Keratinocyte (primary cell): ENCODE measurements at regions not wholly inside any gene's neighbourhood (a gene's known extent, or its start where the extent isn't known, plus 50 kb on each side); places are given as distances from the start of the nearest gene placed in this dataset.

ENCODE experiments used
- DNase-seq: peaks from one replicate; pipeline ENCODE4 v3.0.0-alpha.2; 2011; ENCODE audit warnings: low read depth, missing footprints, low spot score
- FAIRE-seq: peaks from 2 replicates; lab custom pipeline; 2011; peaks lifted over from hg19 to GRCh38; lab: Jason Lieb, UNC
- H2AFZ ChIP-seq: 2 replicates; pipeline ENCODE4 v1.6.0; 2012; ENCODE audit warnings: low read length, control low read depth, inconsistent platforms; ENCODE audit not compliant: control insufficient read depth
- H3K27ac ChIP-seq: 2 replicates; pipeline ENCODE4 v1.5.1; 2011; ENCODE audit warnings: low read length; ENCODE audit not compliant: control insufficient read depth, insufficient read depth
- H3K27me3 ChIP-seq: 3 replicates; pipeline ENCODE4 v1.6.0; 2011; ENCODE audit warnings: low read length; ENCODE audit not compliant: control insufficient read depth, insufficient read depth; ENCODE audit errors: extremely low read depth
- H3K36me3 ChIP-seq, 2 experiments: 2 replicates in 1 of 2; 3 replicates in 1 of 2; pipeline ENCODE4 v1.5.1; 2011; ENCODE audit warnings: low read length in 2 of 2, mild to moderate bottlenecking in 1 of 2; ENCODE audit not compliant: control insufficient read depth in 2 of 2, insufficient read depth in 2 of 2; ENCODE audit errors: extremely low read depth in 1 of 2
- H3K4me1 ChIP-seq: 3 replicates; pipeline ENCODE4 v1.5.1; 2011; ENCODE audit warnings: low read length; ENCODE audit not compliant: control insufficient read depth, insufficient read depth; ENCODE audit errors: extremely low read depth
- H3K4me2 ChIP-seq: 3 replicates; pipeline ENCODE4 v1.6.0; 2011; ENCODE audit warnings: low read depth, low read length; ENCODE audit not compliant: control insufficient read depth, insufficient read depth; ENCODE audit errors: extremely low read depth
- H3K4me3 ChIP-seq, 3 experiments: fragments of 200-600 bp in 1 of 3; sonication (generic) in 1 of 3; 2 replicates in 2 of 3; 3 replicates in 1 of 3; pipeline ENCODE4 v1.5.1; 2011 to 2016; ENCODE audit warnings: low read length in 3 of 3, mild to moderate bottlenecking in 3 of 3, control low read depth in 2 of 3, inconsistent platforms in 1 of 3, low read depth in 1 of 3, mixed read lengths in 1 of 3, mixed run types in 1 of 3, moderate library complexity in 1 of 3; ENCODE audit not compliant: control insufficient read depth in 2 of 3, insufficient read depth in 2 of 3; ENCODE audit errors: extremely low read depth in 1 of 3
- H3K79me2 ChIP-seq: 2 replicates; pipeline ENCODE4 v1.6.0; 2012; ENCODE audit warnings: low read length; ENCODE audit not compliant: control insufficient read depth, insufficient read depth
- H3K9ac ChIP-seq: 3 replicates; pipeline ENCODE4 v1.6.0; 2011; ENCODE audit warnings: low read length; ENCODE audit not compliant: control insufficient read depth, insufficient read depth; ENCODE audit errors: extremely low read depth
- H3K9me1 ChIP-seq: 3 replicates; pipeline ENCODE4 v1.6.0; 2011; ENCODE audit warnings: low read length; ENCODE audit not compliant: control insufficient read depth, insufficient read depth; ENCODE audit errors: extremely low read depth
- H3K9me3 ChIP-seq: 2 replicates; pipeline ENCODE4 v1.5.1; 2012; ENCODE audit warnings: low read depth, low read length; ENCODE audit not compliant: control insufficient read depth
- H4K20me1 ChIP-seq: 3 replicates; pipeline ENCODE4 v1.6.0; 2011; ENCODE audit warnings: low read length; ENCODE audit not compliant: control insufficient read depth, insufficient read depth; ENCODE audit errors: extremely low read depth
- CTCF ChIP-seq, 3 experiments: IDR thresholded peaks in 1 of 3; conservative IDR thresholded peaks in 1 of 3; optimal IDR thresholded peaks in 1 of 3; 2 replicates in 2 of 3; 3 replicates in 1 of 3; pipeline versions ENCODE3 to v1.5.1; 2011; ENCODE audit warnings: low read length in 3 of 3, mild to moderate bottlenecking in 3 of 3, moderate library complexity in 2 of 3, control low read depth in 1 of 3, inconsistent platforms in 1 of 3; ENCODE audit not compliant: insufficient read depth in 2 of 3; ENCODE audit errors: extremely low read depth in 1 of 3
- EZH2 ChIP-seq: IDR thresholded peaks from one replicate; pipeline ENCODE4 v1.6.1; 2012; ENCODE audit warnings: inconsistent platforms, mild to moderate bottlenecking, low read length, moderate library complexity
- dilution Hi-C: fragments of 300-500 bp; cut with MboI; formaldehyde crosslinking; loops from one replicate; pipeline ENCODE4 v1.7.0; 2020; ENCODE audit warnings: low sequenced_read_pairs; ENCODE audit not compliant: extremely low pct_ligation_motif_present

- DNase-seq: no peak
- peaks cover 3% of the 10 kb centered on the region for H3K4me1 ChIP-seq
- H3K9ac ChIP-seq: no peak overlapping the region
- H3K9me1 ChIP-seq: no peaks in the 10 kb centered on the region
- no peak overlapping the region for H3K4me2 ChIP-seq
- no peaks in the 10 kb centered on the region for H3K36me3 ChIP-seq
- H3K4me3 ChIP-seq: no peak overlapping the region
- H4K20me1 ChIP-seq: no peaks in the 10 kb centered on the region
- H3K9me3 ChIP-seq: no peaks in the 10 kb centered on the region
- no peaks in the 10 kb centered on the region for H3K27me3 ChIP-seq
- TF ChIP-seq CTCF (optimal IDR thresholded peaks at IDR 0.05 in 1 of 3, IDR thresholded peaks at IDR 0.05 in 1 of 3, conservative IDR thresholded peaks at IDR 0.05 in 1 of 3; ENCODE audit: extremely low read depth in 1 of 3, insufficient read depth in 2 of 3, low read length in 3 of 3) (no peak), EZH2 (no peak)
- dilution Hi-C loops: no loop called here
- H3K27ac ChIP-seq: no peak overlapping the region
- no peaks in the 10 kb centered on the region for H3K79me2 ChIP-seq
- no peak for FAIRE-seq
- no peak overlapping the region for H2AFZ ChIP-seq
These were observed 74.5 kb upstream of the ADGRF1 start for GRCh38 chr6:47116606-47117005.

GRCh38 chr6:47116086-47116485 is 74.0 kb upstream of the ADGRF1 start:
- Histone ChIP-seq H3K36me3 (no peaks in the 10 kb centered on the region), H3K9me1 (no peaks in the 10 kb centered on the region), H3K27ac (no peak overlapping the region), H3K4me1 (peaks cover 5% of the 10 kb centered on the region), H2AFZ (no peak overlapping the region), H3K4me2 (no peak overlapping the region), H3K27me3 (no peaks in the 10 kb centered on the region), H3K9ac (no peak overlapping the region), H3K79me2 (no peaks in the 10 kb centered on the region), H3K9me3 (no peaks in the 10 kb centered on the region), H4K20me1 (no peaks in the 10 kb centered on the region), H3K4me3 (no peak overlapping the region)
- dilution Hi-C loops: no loop called here
- FAIRE-seq (no peak), DNase-seq (no peak)
- TF ChIP-seq CTCF (optimal IDR thresholded peaks at IDR 0.05 in 1 of 3, IDR thresholded peaks at IDR 0.05 in 1 of 3, conservative IDR thresholded peaks at IDR 0.05 in 1 of 3; ENCODE audit: extremely low read depth in 1 of 3, insufficient read depth in 2 of 3, low read length in 3 of 3): no peak
- TF ChIP-seq EZH2: no peak
